IMR-90 (cell line): ENCODE measurements at regions not wholly inside any gene's neighbourhood (a gene's known extent, or its start where the extent isn't known, plus 50 kb on each side); places are given as distances from the start of the nearest gene placed in this dataset.

Experiments used
- ATAC-seq: fragments of 200-7000 bp; cut with Tn5 transposase; 2 replicates; pipeline ENCODE4 v1.9.1; 2020; ENCODE audit warnings: low read depth, mild to moderate bottlenecking, moderate library complexity
- BruUV-seq: library from RNA; stranded (reverse); fragments of 400-500 nt; replicated peaks from 2 replicates; lab custom pipeline; 2021; lab: Mats Ljungman, UMichigan
- CTCF ChIA-PET: fragments of 300-600 bp; formaldehyde crosslinking; extraction: SDS; loops from one replicate; lab custom pipeline; 2021; ENCODE audit warnings: antibody characterized with exemption; lab: Yijun Ruan, JAX
- POLR2A ChIA-PET: fragments of 300-600 bp; sonication (Branson Sonifier 250); formaldehyde crosslinking; loops from one replicate; lab custom pipeline; 2022; ENCODE audit warnings: antibody characterized with exemption; ENCODE audit not compliant: unreplicated experiment; lab: Charles Lee
- DNase-seq: peaks from one replicate; pipeline ENCODE4 v3.0.0; 2013
- H2AFZ ChIP-seq: replicated peaks from 2 replicates; pipeline ENCODE3; 2013; ENCODE audit warnings: low read length, mild to moderate bottlenecking; ENCODE audit not compliant: poor library complexity
- H2AK5ac ChIP-seq: 2 replicates; pipeline ENCODE4 v1.6.1; 2013; ENCODE audit warnings: low read depth, low read length, inconsistent platforms
- H2AK9ac ChIP-seq: replicated peaks from 2 replicates; pipeline ENCODE3; 2013; ENCODE audit warnings: mild to moderate bottlenecking, low read depth, low read length, moderate library complexity; ENCODE audit not compliant: poor library complexity
- H2BK120ac ChIP-seq: 2 replicates; pipeline ENCODE4 v1.6.1; 2013; ENCODE audit warnings: low read depth, low read length, inconsistent platforms
- H2BK15ac ChIP-seq: 3 replicates; pipeline ENCODE4 v1.6.1; 2013; ENCODE audit warnings: low read depth, low read length, inconsistent platforms
- H2BK20ac ChIP-seq: 2 replicates; pipeline ENCODE4 v1.6.1; 2013; ENCODE audit warnings: low read depth, mild to moderate bottlenecking, inconsistent platforms, low read length, moderate library complexity
- H2BK5ac ChIP-seq: 2 replicates; pipeline ENCODE4 v1.6.1; 2013; ENCODE audit warnings: mild to moderate bottlenecking, low read depth, low read length, inconsistent platforms; ENCODE audit not compliant: poor library complexity, severe bottlenecking
- H3K14ac ChIP-seq: replicated peaks from 2 replicates; pipeline ENCODE4 v1.6.1; 2013; ENCODE audit warnings: low read depth, low read length, inconsistent platforms
- H3K18ac ChIP-seq: 2 replicates; pipeline ENCODE4 v1.6.1; 2013; ENCODE audit warnings: low read depth, low read length, control low read depth
- H3K23ac ChIP-seq: 2 replicates; pipeline ENCODE4 v1.6.1; 2013; ENCODE audit warnings: low read depth, low read length, inconsistent platforms
- H3K27ac ChIP-seq: 2 replicates; pipeline ENCODE4 v1.5.1; 2013; ENCODE audit warnings: mild to moderate bottlenecking, control low read depth, low read length; ENCODE audit not compliant: insufficient read depth
- H3K27me3 ChIP-seq: 2 replicates; pipeline ENCODE4 v1.6.1; 2013; ENCODE audit warnings: low read length; ENCODE audit not compliant: control insufficient read depth, insufficient read depth
- H3K36me3 ChIP-seq: 2 replicates; pipeline ENCODE4 v1.6.1; 2013; ENCODE audit warnings: low read length, mixed read lengths; ENCODE audit not compliant: control insufficient read depth, insufficient read depth
- H3K4ac ChIP-seq: 2 replicates; pipeline ENCODE4 v1.6.1; 2013; ENCODE audit warnings: low read depth, low read length, inconsistent platforms
- H3K4me1 ChIP-seq: 2 replicates; pipeline ENCODE4 v1.6.1; 2013; ENCODE audit warnings: low read length, mixed read lengths; ENCODE audit not compliant: control insufficient read depth, insufficient read depth
- H3K4me2 ChIP-seq: 2 replicates; pipeline ENCODE4 v1.6.1; 2013; ENCODE audit warnings: low read depth, mild to moderate bottlenecking, control low read depth, low read length, moderate library complexity
- H3K4me3 ChIP-seq: 2 replicates; pipeline ENCODE4 v1.5.1; 2013; ENCODE audit warnings: low read depth, mild to moderate bottlenecking, control low read depth, low read length, moderate library complexity; ENCODE audit not compliant: insufficient read depth
- H3K56ac ChIP-seq: 2 replicates; pipeline ENCODE4 v1.6.1; 2013; ENCODE audit warnings: low read length, inconsistent platforms; ENCODE audit not compliant: insufficient read depth; ENCODE audit errors: extremely low read depth
- H3K79me1 ChIP-seq, 2 experiments: 2 replicates each; pipeline ENCODE4 v1.6.1; 2013; ENCODE audit warnings: low read length in 2 of 2, inconsistent platforms in 1 of 2, low read depth in 1 of 2
- H3K9ac ChIP-seq: 2 replicates; pipeline ENCODE4 v1.6.1; 2013; ENCODE audit warnings: low read depth, low read length, control low read depth
- H3K9me1 ChIP-seq: 2 replicates; pipeline ENCODE4 v1.6.1; 2013; ENCODE audit warnings: low read length, inconsistent platforms; ENCODE audit not compliant: insufficient read depth
- H3K9me3 ChIP-seq: 2 replicates; pipeline ENCODE4 v1.6.1; 2013; ENCODE audit warnings: low read length; ENCODE audit not compliant: control insufficient read depth, insufficient read depth
- H4K20me1 ChIP-seq: 2 replicates; pipeline ENCODE4 v1.6.1; 2013; ENCODE audit warnings: low read length, inconsistent platforms; ENCODE audit not compliant: insufficient read depth
- H4K5ac ChIP-seq: 2 replicates; pipeline ENCODE4 v1.6.1; 2013; ENCODE audit warnings: mild to moderate bottlenecking, low read depth, low read length, control low read depth
- H4K8ac ChIP-seq, 2 experiments: 2 replicates each; pipeline ENCODE4 v1.6.1; 2013; ENCODE audit warnings: low read depth in 2 of 2, low read length in 2 of 2, control low read depth in 1 of 2, inconsistent platforms in 1 of 2
- H4K91ac ChIP-seq: 2 replicates; pipeline ENCODE4 v1.6.1; 2013; ENCODE audit warnings: low read depth, low read length, inconsistent platforms; ENCODE audit not compliant: insufficient read depth
- MAFK ChIP-seq: IDR thresholded peaks from 2 replicates; pipeline ENCODE4 v1.6.1; 2012; ENCODE audit warnings: low read depth, low read length, improper control_type of control experiment
- RFX5 ChIP-seq: IDR thresholded peaks from 2 replicates; pipeline ENCODE4 v1.8.0; 2012; ENCODE audit warnings: low read depth, mild to moderate bottlenecking, low read length, moderate library complexity
- WGBS, 2 experiments: methylation state at CpG; one replicate each; pipeline versions ENCODE4 v1.1.5 to v1.1.7; 2013; ENCODE audit warnings: missing lambda C conversion rate in 2 of 2; ENCODE audit not compliant: insufficient read length in 1 of 2; ENCODE audit errors: extremely low coverage in 2 of 2; 5-methylcytosine and 5-hydroxymethylcytosine counted together
- dilution Hi-C: fragments of 300-500 bp; cut with HindIII; formaldehyde crosslinking; loops from one replicate; pipeline ENCODE4 v1.14.3; 2018; ENCODE audit warnings: low sequenced_read_pairs; ENCODE audit not compliant: unreplicated experiment
- in situ Hi-C: fragments of 300-500 bp; cut with MboI; formaldehyde crosslinking; loops from 3 replicates; pipeline ENCODE4 v1.14.3; 2019; ENCODE audit warnings: low sequenced_read_pairs, inconsistent platforms, mixed read lengths
- intact Hi-C: fragments of 100-400 bp; cut with micrococcal nuclease; formaldehyde crosslinking; loops from 2 replicates; pipeline ENCODE4 v1.10.0; 2022

DNA sequence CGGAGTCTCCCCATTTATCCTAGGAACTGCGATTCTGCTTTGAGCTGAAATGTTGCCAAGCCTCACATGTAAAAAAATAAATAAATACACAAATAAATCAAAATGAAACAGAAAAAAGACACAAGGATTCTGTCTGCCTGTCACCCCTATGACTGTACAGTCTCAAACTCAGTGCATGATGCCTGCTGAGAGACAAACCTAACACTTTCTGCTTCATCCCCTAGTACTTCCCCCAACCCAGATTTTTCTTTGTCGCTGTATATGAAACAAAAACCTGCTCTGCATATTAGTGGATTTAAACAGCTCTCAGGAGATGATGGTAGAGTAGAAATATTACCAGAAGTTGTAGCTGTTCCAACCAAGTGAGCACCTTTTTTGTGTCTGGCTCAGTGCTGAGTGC is 530.7 kb upstream of the CFAP20DC start:
- Histone ChIP-seq H2BK5ac (no peak overlapping the region), H3K36me3 (no peaks in the 10 kb centered on the region), H2AFZ (no peak overlapping the region), H3K9me1 (no peaks in the 10 kb centered on the region; the same call in 1 of the 2 replicates), H3K27me3 (no peaks in the 10 kb centered on the region), H3K4me1 (no peaks in the 10 kb centered on the region), H4K5ac (no peak overlapping the region), H4K8ac (no peak overlapping the region), H3K27ac (no peak overlapping the region), H3K23ac (no peak overlapping the region), H3K4me2 (no peak overlapping the region), H3K18ac (no peak overlapping the region), H3K79me1 (no peaks in the 10 kb centered on the region), H2AK5ac (no peak overlapping the region), H4K91ac (no peak overlapping the region), H3K9me3 (no peaks in the 10 kb centered on the region), H3K14ac (no peak overlapping the region), H2BK20ac (no peak overlapping the region), H3K4me3 (no peak overlapping the region), H2BK15ac (no peak overlapping the region), H3K9ac (no peak overlapping the region), H2BK120ac (no peak overlapping the region), H3K56ac (no peak overlapping the region), H4K20me1 (no peaks in the 10 kb centered on the region), H2AK9ac (no peak overlapping the region), H3K4ac (no peak overlapping the region)
- no peak for ATAC-seq
- TF ChIP-seq MAFK: no peak
- no peak for TF ChIP-seq RFX5
- in situ Hi-C loops (no loop called here), intact Hi-C loops (no loop called here), dilution Hi-C loops (no loop called here)
- WGBS, 2 experiments: no CpG with 5 or more reads among the region's 3 CpGs
- DNase-seq: no peak
- no TSS peak for BruUV-seq
- ChIA-PET POLR2A (no interaction called here), CTCF (no interaction called here)
